Mesendoderm (in vitro differentiated cells): ENCODE measurements at regions not wholly inside any gene's neighbourhood (a gene's known extent, or its start where the extent isn't known, plus 50 kb on each side); places are given as distances from the start of the nearest gene placed in this dataset.
"Not testable (repeated sequence)": the region's sequence is repeated elsewhere in the genome, so short reads cannot be mapped to it uniquely, and the experiment has no call there.

Experiments
- DNase-seq: peaks from one replicate; pipeline ENCODE4 v3.0.0; 2013
- H2AK5ac ChIP-seq: 2 replicates; pipeline ENCODE4 v1.6.1; 2013; ENCODE audit warnings: low read length, inconsistent platforms
- H2BK120ac ChIP-seq: 2 replicates; pipeline ENCODE4 v1.6.1; 2013; ENCODE audit warnings: low read depth, mild to moderate bottlenecking, low read length, moderate library complexity, mixed read lengths
- H2BK15ac ChIP-seq: replicated peaks from 2 replicates; pipeline ENCODE4 v1.6.1; 2013; ENCODE audit warnings: low read depth, mild to moderate bottlenecking, moderate library complexity
- H2BK5ac ChIP-seq: 2 replicates; pipeline ENCODE4 v1.6.1; 2013; ENCODE audit warnings: low read length, inconsistent platforms
- H3K18ac ChIP-seq: 2 replicates; pipeline ENCODE4 v1.6.1; 2013; ENCODE audit warnings: mild to moderate bottlenecking, low read length, mixed read lengths
- H3K23ac ChIP-seq: one replicate; pipeline ENCODE4 v1.6.1; 2013; ENCODE audit warnings: low read length
- H3K27ac ChIP-seq: 2 replicates; pipeline ENCODE4 v1.5.1; 2013; ENCODE audit warnings: low read depth, mild to moderate bottlenecking, inconsistent platforms, low read length, moderate library complexity
- H3K27me3 ChIP-seq: 2 replicates; pipeline ENCODE4 v1.6.1; 2013; ENCODE audit warnings: low read length, control low read depth, mild to moderate bottlenecking, inconsistent platforms; ENCODE audit not compliant: insufficient read depth, poor library complexity
- H3K36me3 ChIP-seq: 2 replicates; pipeline ENCODE4 v1.6.1; 2013; ENCODE audit warnings: low read length, inconsistent platforms; ENCODE audit not compliant: control insufficient read depth, insufficient read depth
- H3K4ac ChIP-seq: one replicate; pipeline ENCODE4 v1.6.1; 2013; ENCODE audit warnings: low read depth, mild to moderate bottlenecking, low read length, moderate library complexity
- H3K4me1 ChIP-seq: 2 replicates; pipeline ENCODE4 v1.6.1; 2013; ENCODE audit warnings: low read depth, low read length, inconsistent platforms; ENCODE audit not compliant: control insufficient read depth
- H3K4me2 ChIP-seq: 2 replicates; pipeline ENCODE4 v1.6.1; 2013; ENCODE audit warnings: low read length
- H3K4me3 ChIP-seq: 2 replicates; pipeline ENCODE4 v1.5.1; 2013; ENCODE audit warnings: mild to moderate bottlenecking, low read length
- H3K56ac ChIP-seq: one replicate; pipeline ENCODE4 v1.6.1; 2013; ENCODE audit warnings: low read length
- H3K79me1 ChIP-seq: 2 replicates; pipeline ENCODE4 v1.6.1; 2013; ENCODE audit warnings: low read length, inconsistent platforms
- H3K79me2 ChIP-seq: 2 replicates; pipeline ENCODE4 v1.6.1; 2013; ENCODE audit warnings: mild to moderate bottlenecking, low read length; ENCODE audit not compliant: control insufficient read depth, insufficient read depth
- H3K9ac ChIP-seq: 2 replicates; pipeline ENCODE4 v1.6.1; 2013; ENCODE audit warnings: low read length, inconsistent platforms
- H4K5ac ChIP-seq: one replicate; pipeline ENCODE4 v1.6.1; 2013; ENCODE audit warnings: low read length
- H4K8ac ChIP-seq: one replicate; pipeline ENCODE4 v1.6.1; 2013; ENCODE audit warnings: low read depth, mild to moderate bottlenecking, control low read depth, low read length, moderate library complexity
- WGBS: extraction: QIAGEN DNeasy Blood & Tissue Kit; methylation state at CpG from one replicate; pipeline ENCODE4 v1.1.7; 2013; ENCODE audit warnings: low lambda C conversion rate, missing lambda C conversion rate; ENCODE audit not compliant: insufficient coverage; ENCODE audit errors: extremely low coverage; 5-methylcytosine and 5-hydroxymethylcytosine counted together

GRCh38 chr14:105708251-105709134 is 182.1 kb downstream of the TMEM121 start:
- not testable (repeated sequence) for H3K4me2 ChIP-seq, H3K18ac ChIP-seq, H3K36me3 ChIP-seq, H3K27me3 ChIP-seq, H3K79me1 ChIP-seq, DNase-seq, H3K56ac ChIP-seq, H3K27ac ChIP-seq, H3K4ac ChIP-seq, H3K23ac ChIP-seq, H3K4me3 ChIP-seq, H2BK15ac ChIP-seq, H2AK5ac ChIP-seq, H2BK120ac ChIP-seq, H2BK5ac ChIP-seq, H3K4me1 ChIP-seq, H4K5ac ChIP-seq, H4K8ac ChIP-seq, H3K79me2 ChIP-seq, H3K9ac ChIP-seq
- WGBS: no CpG with 5 or more reads among the region's 24 CpGs

GRCh38 chr14:105709281-105710118 is 183.1 kb downstream of the TMEM121 start:
- WGBS: no CpG with 5 or more reads among the region's 6 CpGs
- H4K8ac ChIP-seq: no peak overlapping the region
- H2BK120ac ChIP-seq: no peak overlapping the region
- H3K4me2 ChIP-seq: no peak overlapping the region
- H2BK15ac ChIP-seq: no peak overlapping the region
- H3K27ac ChIP-seq: no peak overlapping the region
- no peak overlapping the region for H3K4me3 ChIP-seq
- no peak overlapping the region for H4K5ac ChIP-seq
- no peak overlapping the region for H3K4ac ChIP-seq
- no peaks in the 10 kb centered on the region for H3K79me1 ChIP-seq
- H3K18ac ChIP-seq: no peak overlapping the region
- H3K27me3 ChIP-seq: no peaks in the 10 kb centered on the region
- no peaks in the 10 kb centered on the region for H3K36me3 ChIP-seq
- H2AK5ac ChIP-seq: no peak overlapping the region
- DNase-seq: no peak
- H2BK5ac ChIP-seq: no peak overlapping the region
- no peaks in the 10 kb centered on the region for H3K79me2 ChIP-seq
- H3K23ac ChIP-seq: no peak overlapping the region
- no peaks in the 10 kb centered on the region for H3K4me1 ChIP-seq
- no peak overlapping the region for H3K56ac ChIP-seq
- no peak overlapping the region for H3K9ac ChIP-seq

- H3K4me1 ChIP-seq: no peaks in the 10 kb centered on the region
- no peak overlapping the region for H4K5ac ChIP-seq
- no peak overlapping the region for H2BK15ac ChIP-seq
- DNase-seq: no peak
- H3K23ac ChIP-seq: no peak overlapping the region
- H2AK5ac ChIP-seq: no peak overlapping the region
- H4K8ac ChIP-seq: no peak overlapping the region
- no peaks in the 10 kb centered on the region for H3K79me1 ChIP-seq
- H2BK120ac ChIP-seq: no peak overlapping the region
- no peaks in the 10 kb centered on the region for H3K27me3 ChIP-seq
- no peaks in the 10 kb centered on the region for H3K36me3 ChIP-seq
- no peak overlapping the region for H3K4ac ChIP-seq
- H3K79me2 ChIP-seq: no peaks in the 10 kb centered on the region
- no peak overlapping the region for H3K18ac ChIP-seq
- H3K56ac ChIP-seq: no peak overlapping the region
- WGBS: no CpG with 5 or more reads among the region's 6 CpGs
- no peak overlapping the region for H3K9ac ChIP-seq
- H3K27ac ChIP-seq: no peak overlapping the region
- H2BK5ac ChIP-seq: no peak overlapping the region
- no peak overlapping the region for H3K4me3 ChIP-seq
- H3K4me2 ChIP-seq: no peak overlapping the region
Measured at GRCh38 chr14:105710119-105711043, 184.0 kb downstream of the TMEM121 start.

GRCh38 chr14:105711044-105711620 is 184.7 kb downstream of the TMEM121 start:
- H3K36me3 ChIP-seq: no peaks in the 10 kb centered on the region
- H3K56ac ChIP-seq: no peak overlapping the region
- no peak overlapping the region for H2BK15ac ChIP-seq
- H3K27me3 ChIP-seq: no peaks in the 10 kb centered on the region
- no peak overlapping the region for H3K9ac ChIP-seq
- H3K79me2 ChIP-seq: no peaks in the 10 kb centered on the region
- no peak overlapping the region for H4K5ac ChIP-seq
- H3K18ac ChIP-seq: no peak overlapping the region
- no peak overlapping the region for H3K23ac ChIP-seq
- H2BK120ac ChIP-seq: no peak overlapping the region
- H3K79me1 ChIP-seq: no peaks in the 10 kb centered on the region
- no peak overlapping the region for H3K27ac ChIP-seq
- H3K4me1 ChIP-seq: no peaks in the 10 kb centered on the region
- no CpG with 5 or more reads among the region's 18 CpGs for WGBS
- no peak overlapping the region for H2AK5ac ChIP-seq
- H3K4ac ChIP-seq: no peak overlapping the region
- H4K8ac ChIP-seq: no peak overlapping the region
- H3K4me3 ChIP-seq: no peak overlapping the region
- no peak overlapping the region for H3K4me2 ChIP-seq
- no peak overlapping the region for H2BK5ac ChIP-seq
- DNase-seq: no peak

GRCh38 chr14:105711841-105712460 is 185.6 kb downstream of the TMEM121 start:
- no peak overlapping the region for H3K4me3 ChIP-seq
- H3K18ac ChIP-seq: no peak overlapping the region
- H3K56ac ChIP-seq: no peak overlapping the region
- H3K23ac ChIP-seq: no peak overlapping the region
- no peak overlapping the region for H2BK5ac ChIP-seq
- DNase-seq: no peak
- no peaks in the 10 kb centered on the region for H3K4me1 ChIP-seq
- no peak overlapping the region for H3K4me2 ChIP-seq
- no peak overlapping the region for H4K5ac ChIP-seq
- H3K4ac ChIP-seq: no peak overlapping the region
- H3K9ac ChIP-seq: no peak overlapping the region
- no peaks in the 10 kb centered on the region for H3K27me3 ChIP-seq
- WGBS: no CpG with 5 or more reads among the region's 5 CpGs
- no peaks in the 10 kb centered on the region for H3K79me1 ChIP-seq
- H3K79me2 ChIP-seq: no peaks in the 10 kb centered on the region
- H2AK5ac ChIP-seq: no peak overlapping the region
- no peaks in the 10 kb centered on the region for H3K36me3 ChIP-seq
- no peak overlapping the region for H3K27ac ChIP-seq
- no peak overlapping the region for H2BK15ac ChIP-seq
- H2BK120ac ChIP-seq: no peak overlapping the region
- no peak overlapping the region for H4K8ac ChIP-seq
